Right ventricle myocardium inferior (tissue), 1 donor: ENCODE measurements at regions not wholly inside any gene's neighbourhood (a gene's known extent, or its start where the extent isn't known, plus 50 kb on each side); places are given as distances from the start of the nearest gene placed in this dataset.
A peak's percentile ranks its signal among the peaks of the same experiment; 100 is the strongest.

ENCODE experiments used
- ATAC-seq: fragments of 200-7000 bp; cut with Tn5 transposase; one replicate; pipeline ENCODE4 v1.9.1; 2020; ENCODE audit warnings: mild to moderate bottlenecking, moderate library complexity
- DNase-seq: peaks from one replicate; pipeline ENCODE4 v3.0.0; 2021; ENCODE audit errors: missing footprints
- intact Hi-C: fragments of 100-400 bp; cut with DNase I; formaldehyde crosslinking; loops from one replicate; pipeline ENCODE4 v1.11.0; 2022
- donor health status: DM: no; HTN: yes; CAD: no; lungs with severe emphysema.

GRCh38 chr11:127217452-127218274 lies 217.1 kb upstream of the KIRREL3 start:
- ATAC-seq = peak; percentile 26
- intact Hi-C loops = no loop called here
- no peak for DNase-seq

- no peak for DNase-seq
- ATAC-seq = no peak
- intact Hi-C loops = no loop called here
Measured at GRCh38 chr11:127205688-127206217, 205.2 kb upstream of the KIRREL3 start.

GRCh38 chr11:127203490-127203889 lies 202.9 kb upstream of the KIRREL3 start:
- DNase-seq = no peak
- intact Hi-C loops = no loop called here
- no peak for ATAC-seq

GRCh38 chr11:127202105-127202504 lies 201.5 kb upstream of the KIRREL3 start:
- ATAC-seq (no peak), DNase-seq (no peak)
- intact Hi-C loops = no loop called here

- DNase-seq = no peak
- no peak for ATAC-seq
- intact Hi-C loops = no loop called here
Measured at GRCh38 chr11:127199306-127199801, 198.8 kb upstream of the KIRREL3 start.

DNA sequence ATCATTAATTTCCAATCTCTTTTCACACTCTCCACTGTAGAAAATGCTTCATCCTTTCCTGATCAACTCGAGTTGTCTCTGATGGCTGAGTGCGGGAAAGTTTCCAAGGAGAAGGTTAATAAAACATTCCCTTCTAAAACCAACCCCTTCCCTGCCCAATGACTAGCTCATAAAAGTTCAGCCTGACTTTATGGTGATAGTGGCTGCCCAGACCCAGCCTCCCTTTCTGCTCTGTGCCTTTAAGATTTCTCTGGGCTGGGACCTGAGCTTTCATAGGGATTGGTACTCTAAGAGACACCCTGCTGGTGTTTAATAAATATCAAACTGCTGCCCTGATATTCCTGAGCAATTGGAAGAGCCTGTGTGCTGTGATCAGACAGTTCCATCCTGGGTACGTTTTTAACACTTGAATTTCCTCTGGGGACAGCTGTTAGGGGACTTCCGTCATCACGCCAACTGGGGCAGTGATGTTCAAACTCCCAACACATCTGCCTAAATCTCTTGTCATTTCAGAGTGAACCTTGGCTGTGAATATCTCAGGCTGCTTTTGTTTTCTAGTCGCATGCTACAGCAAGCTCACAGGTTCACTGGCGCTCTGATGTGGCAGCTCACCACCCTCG lies 195.0 kb upstream of the KIRREL3 start:
- DNase-seq = no peak
- intact Hi-C loops = no loop called here
- no peak for ATAC-seq

GRCh38 chr11:127194521-127194920 lies 194.0 kb upstream of the KIRREL3 start:
- DNase-seq (no peak), ATAC-seq (no peak)
- intact Hi-C loops = no loop called here

DNA sequence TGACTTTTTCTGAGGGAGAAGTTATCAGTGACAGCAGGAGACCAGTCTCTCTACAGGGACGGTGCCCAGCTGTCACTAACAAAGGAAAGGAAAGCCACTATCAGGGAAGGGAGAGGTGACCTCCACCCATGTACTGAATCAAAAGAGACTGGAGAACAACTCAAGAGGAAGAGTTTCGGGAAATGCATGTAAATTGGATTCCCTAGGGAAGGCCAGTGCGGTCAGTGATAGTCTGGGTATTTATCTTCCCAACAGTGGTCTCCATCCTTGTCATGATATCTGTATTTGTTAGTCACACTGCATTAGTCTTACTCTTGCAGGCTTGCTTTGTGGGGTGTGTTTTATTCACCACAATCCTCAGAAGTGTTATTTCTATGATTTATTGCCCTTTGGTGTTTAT lies 193.4 kb upstream of the KIRREL3 start:
- no peak for ATAC-seq
- intact Hi-C loops = no loop called here
- no peak for DNase-seq

GRCh38 chr11:127191689-127192088 lies 191.1 kb upstream of the KIRREL3 start:
- DNase-seq (no peak), ATAC-seq (no peak)
- intact Hi-C loops = no loop called here

DNA sequence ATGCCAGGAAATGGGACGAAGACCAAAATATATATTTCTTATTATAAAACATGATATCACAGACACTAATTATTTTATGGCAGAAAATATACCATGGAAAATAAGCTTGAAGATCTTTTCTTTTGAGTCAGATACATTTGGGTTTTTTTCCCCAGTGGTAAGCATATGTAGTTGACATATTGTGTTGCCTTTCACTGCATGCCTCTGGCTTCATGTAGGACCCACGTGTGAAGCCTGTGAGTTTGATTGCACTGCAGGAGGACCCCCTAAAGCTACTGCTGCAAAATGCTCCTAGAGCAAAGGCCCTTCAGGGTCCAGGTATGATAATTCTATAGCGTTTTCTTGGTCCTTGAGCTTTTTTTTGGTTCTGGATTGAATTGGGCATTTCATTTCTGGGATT lies 190.7 kb upstream of the KIRREL3 start:
- intact Hi-C loops = no loop called here

GRCh38 chr11:127182586-127183203 lies 182.1 kb upstream of the KIRREL3 start:
- intact Hi-C loops = no loop called here
- no peak for ATAC-seq
- DNase-seq = no peak

More for the DNA sequence above, 190.7 kb upstream of the KIRREL3 start:
- ATAC-seq (no peak), DNase-seq (no peak)

- DNase-seq (no peak), ATAC-seq (no peak)
- intact Hi-C loops = no loop called here
Measured at GRCh38 chr11:127157225-127157624, 156.7 kb upstream of the KIRREL3 start.

DNA sequence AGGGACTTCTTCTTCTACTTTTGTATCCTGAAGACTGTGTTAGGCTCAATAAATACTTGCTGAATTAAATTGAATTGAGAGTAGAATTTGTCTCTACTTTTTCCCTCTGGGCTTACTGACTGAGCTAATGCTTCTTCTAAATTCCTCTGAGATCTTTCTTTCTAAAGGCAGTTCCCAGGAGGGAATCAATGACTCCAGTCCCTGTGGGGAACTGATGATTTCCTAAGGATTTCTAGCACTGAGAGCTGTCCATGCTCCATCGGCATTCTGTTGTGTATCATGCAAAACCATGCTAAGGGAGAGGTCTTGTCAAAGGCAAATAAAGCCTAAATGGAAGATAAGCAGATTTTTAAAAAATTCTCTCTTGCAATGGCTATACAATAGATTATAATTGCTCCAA lies 148.8 kb upstream of the KIRREL3 start:
- ATAC-seq (no peak), DNase-seq (no peak)
- intact Hi-C loops = no loop called here

- intact Hi-C loops = no loop called here
Measured at GRCh38 chr11:127143251-127143650, 142.7 kb upstream of the KIRREL3 start.

GRCh38 chr11:127138613-127139012 lies 138.0 kb upstream of the KIRREL3 start:
- DNase-seq (no peak), ATAC-seq (no peak)
- intact Hi-C loops = no loop called here

More at GRCh38 chr11:127143251-127143650, 142.7 kb upstream of the KIRREL3 start:
- no peak for ATAC-seq
- no peak for DNase-seq

DNA sequence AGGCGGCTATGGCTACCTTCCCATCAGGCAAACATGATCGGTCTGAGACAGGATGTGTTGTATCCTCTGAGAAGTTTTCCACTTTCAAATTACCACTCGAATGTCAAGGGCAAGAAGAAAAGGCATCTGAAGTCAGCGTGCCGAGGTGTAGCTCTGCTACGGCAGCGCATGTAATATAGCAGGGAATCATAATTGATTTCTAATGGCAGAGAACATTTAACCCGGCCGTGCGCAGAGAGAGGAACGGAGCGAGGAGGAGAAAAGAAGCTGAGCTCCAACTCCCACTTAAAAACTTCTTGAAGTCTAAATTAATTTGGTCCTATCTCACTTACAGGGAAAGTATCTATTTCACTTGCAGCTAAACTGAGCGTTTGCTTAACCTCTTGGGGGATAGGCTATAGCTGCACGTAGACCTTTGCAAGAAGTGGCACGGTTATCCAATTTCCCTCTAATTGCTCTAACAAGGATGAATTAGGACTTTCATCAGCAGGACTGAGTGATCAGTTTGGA lies 137.3 kb upstream of the KIRREL3 start:
- intact Hi-C loops = no loop called here
- ATAC-seq (no peak), DNase-seq (no peak)

GRCh38 chr11:127136438-127136837 lies 135.9 kb upstream of the KIRREL3 start:
- intact Hi-C loops = no loop called here
- DNase-seq (no peak), ATAC-seq (no peak)

DNA sequence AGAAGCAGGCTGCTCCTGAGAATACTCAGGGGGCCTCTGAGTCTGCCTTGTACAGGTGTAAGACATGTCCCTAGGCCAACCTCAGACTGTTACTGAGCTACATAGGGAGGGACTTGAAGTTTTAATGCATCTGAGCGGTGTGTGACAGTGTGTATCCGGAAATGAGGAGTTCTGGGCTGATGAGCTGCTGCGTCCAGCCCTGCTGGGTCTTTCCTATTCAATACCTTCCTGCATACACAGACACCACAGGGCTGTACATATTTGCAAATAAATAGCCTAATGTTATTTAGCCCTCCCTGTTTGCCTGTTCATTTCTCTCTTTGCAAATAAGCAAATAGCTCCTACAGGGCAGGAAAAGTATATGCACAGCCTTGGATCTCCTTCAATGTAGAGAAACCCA lies 134.7 kb upstream of the KIRREL3 start:
- DNase-seq (no peak), ATAC-seq (no peak)
- intact Hi-C loops = no loop called here

- ATAC-seq = no peak
- DNase-seq = no peak
- intact Hi-C loops = no loop called here
Measured at GRCh38 chr11:127133061-127133460, 132.5 kb upstream of the KIRREL3 start.
